AG08395 (cell line): ENCODE measurements at regions not wholly inside any gene's neighbourhood (a gene's known extent, or its start where the extent isn't known, plus 50 kb on each side); places are given as distances from the start of the nearest gene placed in this dataset.
"Not testable (repeated sequence)": the region's sequence is repeated elsewhere in the genome, so short reads cannot be mapped to it uniquely, and the experiment has no call there.

Experiments used
- DNase-seq: peaks from one replicate; pipeline ENCODE4 v3.0.0; 2012; ENCODE audit warnings: mixed read lengths, low spot score

DNA sequence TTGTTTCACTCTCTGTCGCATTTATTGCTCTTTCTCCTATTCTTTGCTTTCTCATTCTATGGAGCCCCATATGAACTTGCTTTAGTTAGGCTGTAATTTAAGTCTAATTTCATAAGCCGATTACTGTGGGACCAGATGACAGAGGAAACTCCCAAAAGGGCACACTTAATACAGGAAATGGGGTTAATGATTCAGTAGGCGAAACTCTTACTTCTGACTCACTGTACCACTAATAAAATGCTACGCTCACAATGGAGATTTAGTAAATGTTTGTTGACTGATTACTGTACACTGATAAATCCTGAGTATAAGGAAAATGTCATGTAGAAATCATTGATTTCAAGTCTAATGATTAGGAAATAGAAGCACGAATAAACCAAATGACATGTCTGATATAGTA lies 276.4 kb downstream of the KLF5 start:
- DNase-seq, result no peak

- no peak for DNase-seq
These were observed 275.6 kb downstream of the KLF5 start for GRCh38 chr13:73334445-73334844.

DNA sequence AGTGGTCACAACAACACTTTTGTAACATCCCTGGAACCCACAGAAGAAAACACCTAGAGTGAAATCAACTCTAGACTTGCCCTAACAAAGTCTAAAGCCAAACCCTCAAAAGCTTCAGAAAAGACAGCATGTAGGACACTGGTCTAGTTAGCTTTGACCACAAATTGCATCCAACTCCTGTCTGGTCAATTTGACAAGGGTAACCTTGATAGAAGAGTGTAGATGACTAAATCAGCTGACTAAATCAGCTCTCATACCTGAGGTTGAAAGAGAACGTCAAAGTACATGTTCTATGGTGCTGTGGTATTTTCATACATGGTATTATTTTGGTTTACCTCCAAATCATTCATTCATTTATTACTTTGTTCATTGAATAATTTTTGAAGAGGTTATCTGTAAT lies 272.8 kb downstream of the KLF5 start:
- no peak for DNase-seq

DNA sequence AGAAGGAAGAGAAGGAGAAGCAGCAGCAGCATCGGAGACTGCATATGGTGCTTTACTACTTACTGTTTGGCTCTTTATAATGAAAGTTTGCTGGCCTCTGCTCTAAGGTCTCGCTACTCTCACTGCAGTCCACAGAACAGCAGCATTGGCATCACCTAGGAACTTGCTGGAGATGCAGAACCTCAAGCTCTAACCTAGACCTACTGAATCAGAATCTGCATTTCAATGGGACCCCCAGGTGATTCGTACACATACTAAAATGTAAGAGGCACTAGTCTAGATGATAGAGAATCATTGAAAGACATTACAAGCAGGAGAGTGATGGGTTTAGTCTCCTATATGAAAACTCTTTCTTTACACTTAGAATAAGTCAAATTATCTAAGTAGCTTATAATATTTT lies 270.6 kb downstream of the KLF5 start:
- DNase-seq, result no peak

GRCh38 chr13:73327579-73327978 lies 268.8 kb downstream of the KLF5 start:
- DNase-seq, result no peak

DNA sequence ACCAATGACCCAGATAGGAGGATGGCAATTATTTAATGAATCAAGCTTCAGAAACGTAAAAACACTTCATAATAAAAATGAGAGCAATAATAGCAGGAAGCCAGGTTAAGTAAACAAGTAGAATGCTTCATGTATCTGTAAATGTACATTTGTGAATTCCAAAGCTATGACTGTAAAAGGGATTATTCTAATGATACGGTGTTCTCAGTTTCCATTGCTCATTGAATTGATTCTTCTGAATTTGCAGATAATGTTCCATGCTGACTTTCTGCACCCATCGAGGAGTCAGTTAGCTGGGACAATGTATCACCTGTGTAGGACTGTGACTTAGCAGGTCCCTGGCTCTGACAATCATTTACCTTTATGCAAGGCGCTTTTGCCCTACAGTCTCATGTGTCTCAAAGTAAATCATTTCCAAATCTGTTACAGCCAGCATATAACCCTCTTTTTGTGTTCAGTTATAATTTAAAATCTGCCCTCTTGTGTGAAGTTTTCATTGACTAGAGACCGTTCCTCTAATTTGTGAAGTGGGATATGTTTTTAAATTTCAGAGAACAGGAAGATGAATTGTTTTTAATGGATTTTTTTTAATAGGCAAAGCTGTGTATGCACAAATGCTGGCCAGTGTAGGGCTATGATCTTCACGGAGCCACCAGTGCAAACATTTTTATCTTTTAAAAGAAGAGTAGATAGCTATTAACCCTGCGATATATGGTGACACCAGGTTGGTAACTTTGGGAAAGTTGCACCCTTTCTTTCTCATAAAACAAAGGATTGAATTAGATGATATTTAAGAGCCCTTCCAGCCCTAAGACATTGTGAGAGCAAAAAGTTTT lies 267.1 kb downstream of the KLF5 start:
- DNase-seq, result no peak

GRCh38 chr13:73324842-73325722 lies 266.3 kb downstream of the KLF5 start:
- no peak for DNase-seq

GRCh38 chr13:73323615-73324014 lies 264.8 kb downstream of the KLF5 start:
- DNase-seq, result no peak

DNA sequence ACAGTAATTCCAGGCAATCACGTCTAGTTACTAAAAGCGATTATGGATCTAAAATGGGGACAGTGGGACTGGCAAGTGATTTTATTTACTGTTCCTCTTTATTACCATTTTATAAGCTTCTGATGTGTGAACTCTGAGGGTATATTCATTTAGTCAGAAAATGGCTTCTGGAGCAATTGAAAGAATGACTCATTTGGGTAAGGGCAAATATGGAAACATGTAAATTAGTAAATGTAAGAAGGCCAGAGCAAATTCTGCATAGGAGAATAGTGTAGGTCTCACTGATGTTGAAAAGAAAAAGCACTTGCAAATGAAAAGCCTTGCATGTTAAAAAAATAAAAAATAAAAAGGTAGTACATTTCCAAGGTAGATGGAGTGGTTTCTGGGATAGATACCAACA lies 262.2 kb downstream of the KLF5 start:
- DNase-seq, result no peak

GRCh38 chr13:73317140-73317539 lies 258.3 kb downstream of the KLF5 start:
- no peak for DNase-seq

GRCh38 chr13:73310366-73310765 lies 251.6 kb downstream of the KLF5 start:
- no peak for DNase-seq

- DNase-seq, result no peak
These were observed 248.7 kb downstream of the KLF5 start for GRCh38 chr13:73307481-73307880.

GRCh38 chr13:73306688-73307087 lies 247.9 kb downstream of the KLF5 start:
- DNase-seq, result no peak

- DNase-seq, result no peak
These were observed 245.6 kb downstream of the KLF5 start for GRCh38 chr13:73304442-73304841.

DNA sequence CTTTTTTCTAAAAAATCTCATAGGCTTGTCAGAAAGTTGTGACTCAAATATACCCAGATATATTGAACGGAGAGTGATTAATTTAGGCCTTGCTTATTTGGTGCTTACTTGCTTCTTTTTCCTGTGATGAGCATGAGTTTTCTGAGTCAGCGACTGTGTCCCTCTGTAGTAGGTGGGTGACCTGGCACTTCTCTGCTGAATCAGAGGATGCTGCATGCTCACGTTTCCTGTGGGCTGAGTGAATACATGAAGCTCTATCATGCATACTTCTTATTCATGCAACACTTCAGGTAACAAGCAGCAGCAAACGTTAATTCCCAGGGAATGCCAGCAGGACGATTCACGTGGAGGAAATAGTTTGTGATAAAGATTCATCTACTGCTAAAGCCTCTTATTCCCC lies 245.0 kb downstream of the KLF5 start:
- DNase-seq, result no peak

- DNase-seq, result not testable (repeated sequence)
These were observed 242.8 kb downstream of the KLF5 start for GRCh38 chr13:73301622-73302021.

- no peak for DNase-seq
These were observed 242.1 kb downstream of the KLF5 start for GRCh38 chr13:73300718-73301425.

GRCh38 chr13:73299787-73300186 lies 241.0 kb downstream of the KLF5 start:
- DNase-seq, result no peak

DNA sequence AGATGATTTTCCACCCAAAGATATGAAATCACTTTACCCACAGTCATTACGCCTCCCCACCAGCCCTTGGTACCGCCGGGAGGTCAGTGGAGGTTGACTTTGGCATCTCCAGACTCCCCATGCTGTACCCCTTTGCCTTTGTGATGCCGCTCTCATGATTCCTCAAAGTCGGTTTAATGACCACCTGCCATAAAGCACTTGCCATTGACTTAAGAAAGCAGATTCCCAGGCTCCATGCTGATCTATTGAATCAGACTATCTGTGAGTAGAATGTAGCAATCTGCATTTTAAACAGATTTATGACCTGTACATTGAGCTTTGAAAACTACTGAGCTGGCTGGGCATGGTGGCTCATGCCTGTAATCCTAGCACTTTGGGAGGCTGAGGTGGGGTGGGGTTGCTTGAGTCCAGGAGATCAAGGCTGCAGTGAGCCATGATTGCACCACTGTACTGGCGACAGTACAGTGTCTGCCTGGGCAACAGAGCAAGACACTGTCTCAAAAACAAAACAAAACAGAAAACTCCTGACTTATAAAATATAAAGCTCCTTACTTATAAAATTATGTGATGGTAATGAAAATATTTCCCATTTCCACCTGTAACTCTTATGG lies 235.2 kb downstream of the KLF5 start:
- no peak for DNase-seq

- no peak for DNase-seq
These were observed 233.3 kb downstream of the KLF5 start for GRCh38 chr13:73292127-73292526.

DNA sequence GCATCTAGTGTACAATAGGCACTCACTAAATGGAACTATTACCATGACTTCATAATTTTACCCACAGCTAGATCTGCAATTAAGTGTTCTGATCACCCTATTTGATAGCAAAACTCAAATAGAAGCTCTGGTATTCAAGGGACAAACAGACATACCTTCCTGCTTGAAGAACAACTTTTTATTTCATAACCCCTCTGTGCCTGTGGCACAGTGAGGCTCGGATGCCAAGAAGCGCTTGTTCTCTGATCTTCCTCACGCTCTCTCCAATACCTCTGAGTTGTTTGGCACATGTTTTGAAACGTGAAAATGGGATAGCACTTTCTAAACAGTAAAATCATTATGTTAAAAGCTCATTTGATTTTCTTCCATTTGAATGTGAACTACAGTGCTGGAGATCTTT lies 232.0 kb downstream of the KLF5 start:
- no peak for DNase-seq

- DNase-seq, result no peak
These were observed 229.8 kb downstream of the KLF5 start for GRCh38 chr13:73288596-73288995.
